ENCODE measurements at regions not wholly inside any gene's neighbourhood (a gene's known extent, or its start where the extent isn't known, plus 50 kb on each side); places are given as distances from the start of the nearest gene placed in this dataset.

GRCh38 chr4:111952688-111953087 lies 192.6 kb upstream of the FAM241A start:
- no peak for TF ChIP-seq CTCF (IDR thresholded peaks at IDR 0.05)
- H3K36me3 ChIP-seq, result no peaks in the 10 kb centered on the region
- ATAC-seq (no peak), FAIRE-seq (no peak), DNase-seq (no peak)
- no peak overlapping the region for H3K4me3 ChIP-seq
- no peaks in the 10 kb centered on the region for H3K9me3 ChIP-seq
- H3K27me3 ChIP-seq, result peaks cover 0 to 2% (median 0%) of the 10 kb centered on the region in 4 donors
- H3K27ac ChIP-seq, result no peak overlapping the region
- intact Hi-C loops (cut with DNase I), result no loop called here
- no peaks in the 10 kb centered on the region for H3K4me1 ChIP-seq

GRCh38 chr4:111954550-111954949 lies 190.7 kb upstream of the FAM241A start:
- DNase-seq, result no peak
- Histone ChIP-seq H3K4me3 (no peak overlapping the region), H3K27me3 (peaks cover 0 to 2% (median 0%) of the 10 kb centered on the region in 4 donors), H3K9me3 (no peaks in the 10 kb centered on the region), H3K4me1 (no peaks in the 10 kb centered on the region), H3K36me3 (no peaks in the 10 kb centered on the region), H3K27ac (no peak overlapping the region)
- no peak for TF ChIP-seq CTCF (IDR thresholded peaks at IDR 0.05)
- intact Hi-C loops (cut with DNase I), result no loop called here
- ATAC-seq, result no peak
- FAIRE-seq, result no peak
- 13 to 14% methylated on average over 1 of the region's 1 CpG for WGBS, 2 donors

- WGBS, 2 donors, result 36 to 39% methylated on average over 4 of the region's 4 CpGs
- Histone ChIP-seq H3K27me3 (peaks cover 0 to 2% (median 0%) of the 10 kb centered on the region in 4 donors), H3K36me3 (no peaks in the 10 kb centered on the region), H3K9me3 (no peaks in the 10 kb centered on the region), H3K4me3 (no peak overlapping the region), H3K4me1 (no peaks in the 10 kb centered on the region), H3K27ac (no peak overlapping the region)
- FAIRE-seq (no peak), DNase-seq (no peak), ATAC-seq (no peak)
- TF ChIP-seq CTCF (IDR thresholded peaks at IDR 0.05), result no peak
- intact Hi-C loops (cut with DNase I), result no loop called here
These were observed 190.3 kb upstream of the FAM241A start for GRCh38 chr4:111955001-111955400.

GRCh38 chr4:111957116-111957515 lies 188.1 kb upstream of the FAM241A start:
- TF ChIP-seq CTCF (IDR thresholded peaks at IDR 0.05), result no peak
- intact Hi-C loops (cut with DNase I), result no loop called here
- FAIRE-seq, result no peak
- no peaks in the 10 kb centered on the region for H3K9me3 ChIP-seq
- no peak for ATAC-seq
- H3K4me3 ChIP-seq, result no peak overlapping the region
- no peak for DNase-seq
- WGBS, 2 donors, result 50 to 55% methylated on average over 3 of the region's 3 CpGs
- H3K27me3 ChIP-seq, result peaks cover 0 to 2% (median 0%) of the 10 kb centered on the region in 4 donors
- H3K4me1 ChIP-seq, result no peaks in the 10 kb centered on the region
- no peaks in the 10 kb centered on the region for H3K36me3 ChIP-seq
- H3K27ac ChIP-seq, result no peak overlapping the region

GRCh38 chr4:111957997-111958396 lies 187.3 kb upstream of the FAM241A start:
- intact Hi-C loops (cut with DNase I), result no loop called here
- no peak overlapping the region for H3K4me3 ChIP-seq
- no peaks in the 10 kb centered on the region for H3K27me3 ChIP-seq
- no peak overlapping the region for H3K27ac ChIP-seq
- no peak for TF ChIP-seq CTCF (IDR thresholded peaks at IDR 0.05)
- no peaks in the 10 kb centered on the region for H3K9me3 ChIP-seq
- 66 to 74% methylated on average over 1 of the region's 1 CpG for WGBS, 2 donors
- FAIRE-seq (no peak), ATAC-seq (peak in 1 of 4 donors; percentile 36), DNase-seq (no peak)
- H3K4me1 ChIP-seq, result no peaks in the 10 kb centered on the region
- no peaks in the 10 kb centered on the region for H3K36me3 ChIP-seq
